Mesodermal cell (in vitro differentiated cells): ENCODE measurements at regions not wholly inside any gene's neighbourhood (a gene's known extent, or its start where the extent isn't known, plus 50 kb on each side); places are given as distances from the start of the nearest gene placed in this dataset.
"Not testable (repeated sequence)": the region's sequence is repeated elsewhere in the genome, so short reads cannot be mapped to it uniquely, and the experiment has no call there.

Experiments
- H3K27ac ChIP-seq: 2 replicates; pipeline ENCODE4 v1.7.0; 2013; ENCODE audit warnings: mild to moderate bottlenecking, low read depth, low read length, moderate library complexity; ENCODE audit not compliant: severe bottlenecking
- H3K36me3 ChIP-seq: 2 replicates; pipeline ENCODE4 v1.7.1; 2013; ENCODE audit warnings: mild to moderate bottlenecking, low read length, moderate library complexity; ENCODE audit not compliant: control insufficient read depth, insufficient read depth
- H3K4me1 ChIP-seq: one replicate; pipeline ENCODE4 v1.7.1; 2013; ENCODE audit warnings: mild to moderate bottlenecking, low read length; ENCODE audit not compliant: insufficient read depth, control insufficient read depth, poor library complexity, severe bottlenecking
- H3K4me3 ChIP-seq: 2 replicates; pipeline ENCODE4 v1.7.0; 2013; ENCODE audit warnings: low read length, control low read depth, mild to moderate bottlenecking; ENCODE audit not compliant: insufficient read depth, poor library complexity, severe bottlenecking; ENCODE audit errors: extremely low read depth
- H3K9me3 ChIP-seq: 2 replicates; pipeline ENCODE4 v1.7.1; 2013; ENCODE audit warnings: mild to moderate bottlenecking, low read length, moderate library complexity; ENCODE audit not compliant: control insufficient read depth
- WGBS, 2 experiments: methylation state at CpG; one replicate each; pipeline ENCODE4 v1.1.5; 2013; ENCODE audit warnings: missing lambda C conversion rate in 2 of 2; ENCODE audit not compliant: insufficient coverage in 2 of 2; 5-methylcytosine and 5-hydroxymethylcytosine counted together

GRCh38 chr2:180261976-180262375 lies 254.9 kb upstream of the CWC22 start:
- Histone ChIP-seq H3K4me1 (no peaks in the 10 kb centered on the region), H3K36me3 (no peaks in the 10 kb centered on the region), H3K4me3 (no peak overlapping the region), H3K9me3 (no peaks in the 10 kb centered on the region), H3K27ac (no peak overlapping the region)
- 71% methylated on average over 1 of the region's 1 CpG; no CpG with 5 or more reads in 1 of the 2 experiments for WGBS, 2 experiments

DNA sequence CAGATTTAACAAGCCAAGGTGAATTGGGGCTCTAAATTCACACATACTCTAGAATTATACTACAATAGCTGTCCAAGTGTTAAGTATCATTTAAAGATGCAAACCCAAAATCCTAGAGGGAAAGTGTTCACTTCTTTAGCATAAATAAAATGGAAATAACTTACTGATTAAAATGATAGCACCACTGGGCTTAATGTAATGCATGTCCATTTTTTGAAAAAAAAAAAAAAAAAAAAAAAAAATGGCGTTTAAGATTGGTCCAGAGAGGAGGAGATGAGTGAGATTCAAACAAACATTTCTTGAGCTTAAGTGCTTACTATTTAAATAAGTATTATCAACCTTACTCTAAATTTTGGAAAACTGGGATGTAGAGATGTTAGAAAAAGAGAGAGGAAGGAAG lies 251.5 kb upstream of the CWC22 start:
- Histone ChIP-seq H3K4me1 (peaks cover 5% of the 10 kb centered on the region), H3K9me3 (no peaks in the 10 kb centered on the region), H3K4me3 (no peak overlapping the region), H3K36me3 (no peaks in the 10 kb centered on the region), H3K27ac (no peak overlapping the region)
- WGBS, 2 experiments: no CpG with 5 or more reads among the region's 1 CpG

DNA sequence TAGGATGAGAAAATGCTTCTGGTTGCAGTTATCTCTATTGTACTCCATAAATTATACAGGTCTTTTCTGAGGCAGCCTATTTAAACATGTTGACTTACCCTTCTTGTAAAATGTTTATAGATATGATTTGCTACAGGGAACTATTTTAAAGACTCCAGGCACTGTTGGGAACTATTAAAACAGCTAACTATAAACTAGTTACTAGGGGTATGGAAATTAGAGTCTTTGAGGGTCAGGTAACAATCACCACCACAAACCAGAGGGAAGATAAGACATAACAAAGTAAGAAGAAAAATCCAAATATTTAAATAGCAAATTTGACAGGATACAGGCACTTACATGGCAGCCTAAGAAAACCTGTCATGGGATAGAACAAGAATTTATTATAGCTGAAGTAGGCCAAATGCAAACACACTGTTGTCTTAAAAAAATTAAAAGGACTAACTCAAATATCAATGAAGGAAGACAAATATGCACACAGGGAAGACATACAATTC lies 251.0 kb upstream of the CWC22 start:
- H3K9me3 ChIP-seq: no peaks in the 10 kb centered on the region
- peaks cover 5% of the 10 kb centered on the region for H3K4me1 ChIP-seq
- H3K36me3 ChIP-seq: no peaks in the 10 kb centered on the region
- H3K4me3 ChIP-seq: no peak overlapping the region
- no peak overlapping the region for H3K27ac ChIP-seq

- 67 to 72% methylated on average over 2 to 3 of the region's 5 CpGs for WGBS, 2 experiments
Measured at GRCh38 chr2:180257247-180257646, 250.2 kb upstream of the CWC22 start.

GRCh38 chr2:180255981-180256380 lies 248.9 kb upstream of the CWC22 start:
- Histone ChIP-seq H3K9me3 (no peaks in the 10 kb centered on the region), H3K27ac (no peak overlapping the region), H3K36me3 (no peaks in the 10 kb centered on the region), H3K4me3 (no peak overlapping the region), H3K4me1 (peaks cover 5% of the 10 kb centered on the region)
- WGBS, 2 experiments: no CpG with 5 or more reads among the region's 1 CpG

More at GRCh38 chr2:180257247-180257646, 250.2 kb upstream of the CWC22 start:
- Histone ChIP-seq H3K27ac (no peak overlapping the region), H3K36me3 (no peaks in the 10 kb centered on the region), H3K9me3 (no peaks in the 10 kb centered on the region), H3K4me1 (peaks cover 5% of the 10 kb centered on the region), H3K4me3 (no peak overlapping the region)

GRCh38 chr2:180254872-180255271 lies 247.8 kb upstream of the CWC22 start:
- Histone ChIP-seq H3K4me3 (no peak overlapping the region), H3K4me1 (peaks cover 5% of the 10 kb centered on the region), H3K9me3 (no peaks in the 10 kb centered on the region), H3K27ac (no peak overlapping the region), H3K36me3 (no peaks in the 10 kb centered on the region)
- 75 to 82% methylated on average over 1 of the region's 1 CpG for WGBS, 2 experiments

GRCh38 chr2:180247658-180248057 lies 240.6 kb upstream of the CWC22 start:
- Histone ChIP-seq H3K4me1 (no peaks in the 10 kb centered on the region), H3K9me3 (no peaks in the 10 kb centered on the region), H3K36me3 (no peaks in the 10 kb centered on the region), H3K27ac (no peak overlapping the region), H3K4me3 (no peak overlapping the region)
- WGBS, 2 experiments: 100% methylated on average over 1 of the region's 2 CpGs; no CpG with 5 or more reads in 1 of the 2 experiments

- no peak overlapping the region for H3K27ac ChIP-seq
- WGBS, 2 experiments: 69 to 90% methylated on average over 1 to 2 of the region's 2 CpGs
- no peaks in the 10 kb centered on the region for H3K36me3 ChIP-seq
- H3K4me1 ChIP-seq: no peaks in the 10 kb centered on the region
- no peaks in the 10 kb centered on the region for H3K9me3 ChIP-seq
- H3K4me3 ChIP-seq: no peak overlapping the region
Measured at GRCh38 chr2:180246268-180246667, 239.2 kb upstream of the CWC22 start.

DNA sequence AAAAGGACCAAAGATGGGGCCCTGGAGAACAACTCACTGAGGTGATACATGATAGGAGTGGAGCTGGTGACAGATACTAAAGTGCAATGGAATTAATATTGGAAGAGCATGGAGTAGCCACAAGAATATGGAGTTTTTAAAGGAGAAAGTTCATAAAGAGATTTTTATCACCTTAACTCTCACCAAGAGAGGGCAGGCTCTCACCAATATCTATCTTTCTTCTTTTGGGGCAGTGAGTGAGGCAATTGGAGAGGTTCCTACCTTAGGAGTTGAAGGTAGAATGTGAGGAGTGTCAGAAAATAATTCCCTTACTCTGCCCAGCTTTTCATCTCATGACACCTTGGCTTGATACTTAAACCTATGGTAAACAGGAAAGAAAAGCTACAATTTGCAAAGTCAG lies 233.7 kb upstream of the CWC22 start:
- no peak overlapping the region for H3K27ac ChIP-seq
- no peaks in the 10 kb centered on the region for H3K9me3 ChIP-seq
- H3K36me3 ChIP-seq: no peaks in the 10 kb centered on the region
- H3K4me3 ChIP-seq: no peak overlapping the region
- no peaks in the 10 kb centered on the region for H3K4me1 ChIP-seq

DNA sequence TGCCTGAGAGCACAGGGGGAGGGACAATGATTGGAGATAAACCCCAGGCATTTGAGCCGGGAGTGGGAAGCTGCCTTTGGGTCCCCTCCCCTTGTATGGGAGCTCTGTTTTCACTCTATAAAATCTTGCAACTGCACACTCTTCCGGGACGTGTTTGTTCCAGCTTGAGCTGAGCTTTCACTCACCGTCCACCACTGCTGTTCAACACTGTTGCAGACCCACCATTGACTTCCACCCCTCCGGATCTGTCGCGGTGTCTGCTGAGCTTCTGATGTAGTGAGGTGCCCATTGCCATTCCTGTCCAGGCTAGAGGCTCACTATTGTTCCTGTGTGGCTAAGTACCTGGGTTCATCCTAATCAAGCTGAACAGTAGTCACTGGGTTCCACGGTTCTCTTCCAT lies 231.6 kb upstream of the CWC22 start:
- WGBS, 2 experiments: 96 to 98% methylated on average over 4 to 5 of the region's 8 CpGs
- Histone ChIP-seq H3K4me3 (no peak overlapping the region), H3K4me1 (no peaks in the 10 kb centered on the region), H3K27ac (no peak overlapping the region), H3K36me3 (no peaks in the 10 kb centered on the region), H3K9me3 (no peaks in the 10 kb centered on the region)

GRCh38 chr2:180236061-180236460 lies 229.0 kb upstream of the CWC22 start:
- H3K36me3 ChIP-seq: not testable (repeated sequence)
- WGBS, 2 experiments: 90 to 100% methylated on average over 2 of the region's 3 CpGs

More at GRCh38 chr2:180236061-180236460, 229.0 kb upstream of the CWC22 start:
- not testable (repeated sequence) for H3K4me3 ChIP-seq, H3K4me1 ChIP-seq, H3K27ac ChIP-seq, H3K9me3 ChIP-seq
